NCI-H128 (cell line): ENCODE measurements at regions not wholly inside any gene's neighbourhood (a gene's known extent, or its start where the extent isn't known, plus 50 kb on each side); places are given as distances from the start of the nearest gene placed in this dataset.
"Not testable (repeated sequence)": the region's sequence is repeated elsewhere in the genome, so short reads cannot be mapped to it uniquely, and the experiment has no call there.

Experiments
- DNase-seq: peaks from one replicate; lab custom pipeline; 2025; ENCODE audit not compliant: unreplicated experiment; lab: John Stamatoyannopoulos, UW

DNA sequence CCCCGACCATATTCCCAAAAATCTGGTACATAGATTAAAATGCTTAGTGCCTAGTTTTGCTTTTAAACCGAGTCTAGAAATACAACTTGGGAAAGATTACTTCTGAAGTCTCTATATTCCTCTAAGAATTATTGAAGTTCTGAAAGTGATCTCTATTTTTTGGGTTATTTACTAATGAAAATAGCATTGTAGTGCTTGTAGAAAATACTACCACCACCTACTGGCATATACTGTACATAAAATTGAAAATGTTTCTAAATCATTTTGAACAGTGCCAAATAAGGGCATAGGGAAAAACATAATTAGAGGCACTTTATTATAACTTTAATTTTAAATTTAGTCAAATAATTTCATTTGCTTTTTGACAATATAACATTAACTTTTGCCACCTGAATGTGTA lies 1399.6 kb upstream of the ZEB2 start:
- no peak for DNase-seq

DNA sequence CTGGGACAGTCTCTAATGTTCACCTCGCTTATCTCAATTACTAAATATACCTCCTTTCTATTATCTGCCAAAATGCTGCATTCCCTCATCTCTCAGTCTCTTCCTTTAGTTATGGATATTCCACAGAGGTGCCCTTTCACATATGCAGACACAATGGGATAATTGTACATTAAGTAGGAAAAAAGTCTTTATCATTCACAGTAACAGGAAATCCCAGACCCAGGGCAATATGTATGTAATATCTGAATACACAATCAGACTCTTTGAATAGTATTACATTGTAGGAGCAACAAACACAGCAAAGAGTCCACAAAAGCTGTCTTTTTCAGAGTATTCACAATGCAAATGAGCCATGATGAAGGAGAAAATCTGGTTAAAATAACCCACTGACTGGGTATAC lies 1399.0 kb upstream of the ZEB2 start:
- DNase-seq: no peak

DNA sequence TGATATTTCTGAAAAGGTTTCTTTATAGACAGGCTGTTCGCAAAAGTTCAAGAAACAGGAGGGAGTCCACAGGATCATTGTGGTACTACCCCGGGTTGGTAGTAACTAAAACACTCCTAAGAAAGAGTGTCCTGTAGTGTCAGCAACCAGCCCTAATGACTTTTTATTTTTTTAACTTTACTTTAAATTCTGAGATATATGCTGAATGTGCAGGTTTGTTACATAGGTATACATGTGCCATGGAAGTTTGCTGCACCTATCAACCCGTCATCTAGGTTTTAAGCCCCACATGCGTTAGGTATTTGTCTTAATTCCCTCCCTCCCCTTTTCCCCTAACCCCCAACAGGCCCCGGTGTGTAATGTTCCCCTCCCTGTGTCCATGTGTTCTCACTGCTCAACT lies 1396.9 kb upstream of the ZEB2 start:
- no peak for DNase-seq

DNA sequence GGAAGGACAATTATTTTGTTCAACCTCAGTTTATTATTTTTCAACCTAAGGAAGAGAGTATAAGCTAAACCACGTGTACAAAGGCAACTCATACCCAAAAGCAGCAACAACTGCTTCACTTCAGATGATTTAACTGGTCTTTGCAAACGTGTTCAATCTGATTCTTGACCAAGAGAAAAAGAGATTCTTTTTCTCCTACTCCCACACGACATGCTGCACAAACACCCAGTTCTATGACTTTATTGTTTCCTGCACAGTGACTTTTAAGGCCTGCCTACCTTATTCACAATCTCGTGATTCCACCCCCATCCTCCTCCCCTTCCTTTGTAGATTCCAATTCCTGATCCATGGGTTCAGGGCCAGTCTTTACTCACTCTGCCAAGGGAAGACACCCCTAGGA lies 1394.8 kb upstream of the ZEB2 start:
- no peak for DNase-seq

DNA sequence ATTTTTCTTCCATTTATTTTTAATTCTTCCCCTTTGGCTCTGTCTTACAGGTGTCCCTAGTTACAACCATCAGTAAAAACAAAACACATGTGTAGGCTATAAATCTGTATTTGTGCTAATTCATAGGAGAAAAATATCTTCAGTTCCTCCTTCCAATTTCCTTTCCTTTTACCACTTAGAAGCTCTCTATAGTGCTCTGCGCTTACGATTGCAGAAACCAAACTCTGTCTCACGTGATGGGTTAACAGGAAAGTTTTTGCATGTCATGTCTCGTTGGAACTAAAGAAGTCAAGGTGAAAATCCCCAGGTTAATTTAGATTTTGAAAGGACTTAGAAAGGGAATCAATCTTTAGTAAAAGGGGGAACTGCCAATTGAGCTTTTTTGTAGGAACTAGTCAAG lies 1390.5 kb upstream of the ZEB2 start:
- DNase-seq: no peak

DNA sequence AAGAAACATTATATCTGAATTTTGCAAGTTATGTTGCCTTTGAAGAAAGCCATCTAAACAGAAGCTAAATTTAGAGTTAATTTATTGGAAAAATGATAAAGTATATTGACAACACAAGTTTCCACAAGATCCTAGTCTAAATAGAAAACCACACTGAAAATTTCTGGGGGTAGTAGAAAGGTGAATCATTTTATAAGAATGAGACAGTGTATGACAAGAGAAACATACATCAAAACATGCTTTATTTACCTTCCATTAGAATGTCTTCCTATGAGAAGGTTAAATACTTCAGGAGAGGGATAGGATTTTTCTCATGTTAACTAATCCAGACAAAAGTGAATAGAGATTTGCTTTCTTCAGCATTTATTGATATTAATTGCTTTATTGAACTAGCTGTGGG lies 1389.8 kb upstream of the ZEB2 start:
- no peak for DNase-seq

DNA sequence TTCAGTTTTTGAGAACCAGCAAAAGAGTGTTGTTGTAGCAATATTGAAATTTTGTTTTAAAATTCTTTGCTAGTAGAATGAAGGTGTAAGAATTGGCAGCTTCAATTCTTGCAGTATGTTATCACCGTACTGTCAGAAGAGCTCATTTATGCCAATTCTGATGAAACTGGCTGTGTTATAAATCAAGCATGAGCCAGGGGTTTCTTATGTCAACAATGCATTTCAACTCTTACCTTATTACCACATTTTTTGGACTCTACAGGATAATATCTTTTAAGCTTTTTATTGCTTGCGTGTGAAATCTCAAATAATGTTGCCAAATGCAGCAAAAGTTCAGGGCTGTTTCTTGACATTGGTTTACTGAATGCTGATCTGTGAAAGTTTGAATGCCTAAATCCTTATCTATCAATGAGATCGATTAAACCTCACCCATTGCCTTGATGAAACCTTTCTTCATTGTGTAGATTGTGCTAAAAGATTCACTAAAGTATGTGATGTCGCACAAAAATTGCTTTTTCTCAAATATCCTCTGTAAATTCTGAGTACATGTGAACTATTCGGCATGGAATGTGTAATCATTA lies 1389.3 kb upstream of the ZEB2 start:
- no peak for DNase-seq

DNA sequence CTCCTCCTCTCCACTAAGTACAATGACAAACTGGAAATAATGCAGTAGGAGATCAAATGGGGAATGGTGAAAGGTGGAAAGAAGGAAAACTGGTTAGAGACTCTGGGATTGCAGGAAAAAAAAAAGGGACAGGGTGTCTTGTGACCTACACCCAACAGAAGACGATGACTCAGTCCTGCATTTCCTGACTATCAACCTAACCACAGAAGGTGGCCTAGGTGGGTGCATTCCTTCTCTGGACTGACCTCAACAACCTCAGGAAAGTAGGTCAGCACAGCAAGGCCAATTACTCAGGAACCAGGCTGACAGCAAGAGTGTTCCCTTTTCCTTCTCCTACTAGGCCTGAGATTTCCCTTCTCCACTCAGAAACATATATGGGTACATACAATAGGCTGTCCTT lies 1386.4 kb upstream of the ZEB2 start:
- no peak for DNase-seq

DNA sequence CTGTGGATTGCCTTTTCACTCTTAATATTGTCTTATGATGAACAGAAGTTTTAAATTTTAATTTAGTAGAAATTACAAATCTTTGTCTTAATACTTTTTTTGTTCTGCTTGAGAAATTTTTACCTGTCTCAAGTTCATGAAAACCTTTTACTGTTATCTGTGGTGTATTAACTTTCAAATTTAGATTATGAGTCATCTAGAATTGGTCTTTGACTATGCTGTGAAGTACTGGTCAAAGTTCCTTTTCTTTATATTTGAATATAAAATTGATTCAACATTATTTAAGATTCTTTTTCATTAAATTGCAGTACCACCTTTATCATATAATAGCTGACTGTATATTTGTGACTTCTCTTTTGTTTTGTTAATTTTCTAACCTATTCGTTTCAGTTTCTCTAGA lies 1385.5 kb upstream of the ZEB2 start:
- DNase-seq: no peak

DNA sequence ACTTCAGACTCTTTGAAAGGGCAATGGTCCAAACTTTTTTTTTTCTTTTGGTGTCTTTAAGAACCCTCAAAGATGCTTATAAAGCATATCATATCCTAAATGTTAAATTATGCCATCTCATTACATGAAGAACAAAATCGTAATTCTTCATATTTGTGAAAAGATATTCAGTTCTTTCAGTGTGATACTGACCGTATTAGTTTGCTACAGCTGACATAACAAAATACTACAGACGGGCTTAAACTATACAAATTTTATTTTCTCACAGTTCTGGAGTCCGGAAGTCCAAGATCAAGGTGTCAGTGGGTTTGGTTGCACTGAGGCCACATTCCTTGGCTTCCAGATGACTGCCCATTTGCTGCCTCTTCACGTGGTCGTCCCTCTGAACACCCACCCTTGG lies 1377.2 kb upstream of the ZEB2 start:
- no peak for DNase-seq

DNA sequence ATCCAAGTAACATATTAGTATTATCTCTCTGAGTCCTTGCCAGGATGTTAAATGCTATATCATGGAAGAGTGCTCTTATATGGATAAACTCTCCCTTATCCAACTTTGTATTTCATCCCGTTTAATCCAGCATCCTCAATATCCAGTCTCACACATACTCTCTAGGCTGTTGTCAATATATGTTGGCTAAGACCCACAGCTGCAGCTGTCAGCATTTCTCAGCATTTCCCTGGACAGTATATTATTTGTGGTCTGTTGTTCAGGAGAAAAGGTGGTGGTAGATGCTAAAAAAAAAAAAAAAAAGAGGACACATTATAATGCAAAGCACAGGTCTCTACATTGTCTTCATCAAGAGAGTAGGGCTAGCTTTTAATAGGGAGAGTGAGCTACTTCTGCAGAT lies 1368.0 kb upstream of the ZEB2 start:
- no peak for DNase-seq

DNA sequence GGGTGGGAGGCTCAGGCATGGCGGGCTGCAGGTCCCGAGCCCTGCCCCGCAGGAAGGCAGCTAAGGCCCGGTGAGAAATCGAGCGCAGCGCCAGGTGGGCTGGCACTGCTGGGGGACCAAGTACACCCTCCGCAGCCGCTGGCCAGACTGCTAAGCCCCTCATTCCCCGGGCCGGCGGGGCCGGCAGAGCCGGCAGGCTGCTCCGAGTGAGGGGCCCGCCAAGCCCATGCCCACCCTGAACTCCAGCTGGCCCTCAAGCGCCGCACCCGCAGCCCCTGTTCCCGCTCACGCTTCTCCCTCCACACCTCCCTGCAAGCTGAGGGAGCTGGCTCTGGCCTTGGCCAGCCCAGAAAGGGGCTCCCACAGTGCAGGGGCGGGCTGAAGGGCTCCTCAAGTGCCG lies 1361.1 kb upstream of the ZEB2 start:
- not testable (repeated sequence) for DNase-seq

DNA sequence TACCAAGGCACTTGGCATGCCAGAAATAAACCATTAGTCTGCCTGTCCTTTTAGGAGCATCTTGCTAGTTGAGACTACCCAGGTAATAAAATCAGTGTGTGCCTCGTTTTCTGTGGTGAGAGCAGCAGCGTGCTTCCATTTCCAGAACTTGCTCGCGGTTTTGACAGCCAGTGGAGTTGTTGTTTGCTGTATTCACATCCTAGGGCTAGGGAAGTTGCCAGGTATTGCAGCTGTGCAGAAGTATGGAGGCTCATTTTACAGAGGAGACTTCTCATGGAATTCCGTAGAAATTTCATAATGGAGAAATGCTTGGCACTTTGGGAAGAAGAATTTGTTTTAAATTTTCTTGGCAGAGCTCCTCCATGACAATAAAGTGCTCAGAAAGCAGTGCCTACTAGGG lies 1355.1 kb upstream of the ZEB2 start:
- DNase-seq: no peak

DNA sequence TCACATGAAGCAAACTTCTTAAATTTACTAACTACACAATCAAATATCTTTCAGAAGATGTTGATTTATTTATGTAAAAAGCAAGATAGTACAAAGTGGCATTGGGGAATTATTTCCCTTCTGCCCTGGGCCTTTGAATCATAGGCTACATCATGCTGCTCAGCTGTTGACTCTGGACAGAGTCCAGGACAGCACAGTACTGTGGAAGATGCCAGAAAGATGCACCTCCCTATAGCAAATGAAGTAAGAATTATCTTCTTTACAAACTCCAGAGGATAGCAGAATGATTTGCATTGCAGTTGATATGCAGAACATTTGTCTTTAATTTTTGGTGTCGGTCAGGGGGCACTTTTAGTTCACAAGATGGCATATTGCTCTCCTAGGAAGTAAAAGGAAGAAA lies 1354.5 kb upstream of the ZEB2 start:
- no peak for DNase-seq

DNA sequence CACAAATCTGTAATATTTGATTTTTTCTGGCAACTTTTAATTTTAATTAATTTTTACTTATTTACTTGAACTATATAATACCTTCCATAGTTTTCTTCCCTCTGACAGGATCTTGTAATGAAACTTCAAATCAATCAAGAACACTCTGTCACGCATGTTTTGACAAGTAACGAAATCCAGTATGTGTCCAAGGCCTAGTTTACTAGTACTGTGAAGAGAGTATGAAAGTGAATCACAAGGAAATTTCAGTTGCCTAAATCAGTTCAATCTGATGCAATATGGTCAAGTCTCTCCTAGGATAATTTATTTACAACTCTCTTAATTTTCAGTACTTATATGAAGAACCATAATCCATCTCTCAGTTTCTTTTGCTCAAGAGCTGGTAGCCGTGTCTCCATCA lies 1344.6 kb upstream of the ZEB2 start:
- no peak for DNase-seq

DNA sequence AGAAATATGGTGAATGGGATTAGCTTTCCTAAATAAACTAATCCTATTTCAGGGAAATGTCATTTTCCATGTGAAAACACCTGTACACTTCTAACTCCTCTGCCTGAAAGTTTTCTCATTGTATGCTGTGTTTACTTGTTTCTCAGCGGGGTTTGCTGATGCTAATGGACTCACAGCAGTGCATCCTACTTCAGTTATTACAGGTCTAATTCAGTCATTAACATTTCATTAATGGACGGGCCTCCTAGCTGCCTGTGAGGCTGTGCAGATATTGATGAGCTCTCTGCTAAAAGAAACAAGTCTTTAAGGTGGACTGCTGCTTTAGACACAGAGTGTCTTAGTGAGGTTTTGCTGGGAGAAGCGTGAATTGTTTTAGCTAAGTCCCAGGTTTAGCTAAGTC lies 1342.0 kb upstream of the ZEB2 start:
- peak; percentile 4 for DNase-seq

DNA sequence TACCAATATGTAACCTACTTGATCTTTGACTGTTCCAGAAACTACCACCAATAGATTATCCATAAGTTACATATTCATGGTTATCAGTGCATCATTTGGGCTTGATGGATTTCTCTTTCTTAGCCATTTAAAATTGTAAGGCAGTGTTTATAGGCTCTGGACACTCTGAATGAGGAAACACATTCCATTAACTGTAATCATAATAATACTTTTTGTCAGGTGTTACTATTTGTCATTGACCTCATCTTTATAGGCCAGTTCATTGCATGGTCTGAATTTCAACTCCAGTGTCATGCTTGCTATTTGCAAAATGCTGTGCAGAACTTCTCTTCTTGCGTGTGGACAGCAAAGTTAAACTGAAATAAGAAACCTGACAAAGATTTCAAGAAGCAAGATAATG lies 1340.2 kb upstream of the ZEB2 start:
- no peak for DNase-seq

DNA sequence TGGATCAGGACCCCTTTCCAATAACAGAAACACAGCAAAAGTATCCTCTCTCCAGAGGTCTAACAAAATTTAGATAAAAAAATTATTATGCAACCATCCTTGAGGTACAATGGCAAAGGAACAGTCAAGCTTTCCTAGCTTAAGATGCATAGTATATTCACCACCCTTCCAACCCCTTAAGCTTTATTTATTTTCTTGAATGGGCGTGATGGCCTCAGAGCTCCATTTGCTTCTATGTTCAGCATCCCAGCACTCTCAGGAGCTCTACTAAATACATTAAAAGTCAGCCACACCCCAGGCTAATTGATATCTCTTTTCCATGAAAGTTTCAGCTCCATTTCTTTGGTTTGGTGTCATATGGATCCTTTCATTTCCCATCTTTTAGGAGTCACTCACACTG lies 1335.2 kb upstream of the ZEB2 start:
- no peak for DNase-seq

DNA sequence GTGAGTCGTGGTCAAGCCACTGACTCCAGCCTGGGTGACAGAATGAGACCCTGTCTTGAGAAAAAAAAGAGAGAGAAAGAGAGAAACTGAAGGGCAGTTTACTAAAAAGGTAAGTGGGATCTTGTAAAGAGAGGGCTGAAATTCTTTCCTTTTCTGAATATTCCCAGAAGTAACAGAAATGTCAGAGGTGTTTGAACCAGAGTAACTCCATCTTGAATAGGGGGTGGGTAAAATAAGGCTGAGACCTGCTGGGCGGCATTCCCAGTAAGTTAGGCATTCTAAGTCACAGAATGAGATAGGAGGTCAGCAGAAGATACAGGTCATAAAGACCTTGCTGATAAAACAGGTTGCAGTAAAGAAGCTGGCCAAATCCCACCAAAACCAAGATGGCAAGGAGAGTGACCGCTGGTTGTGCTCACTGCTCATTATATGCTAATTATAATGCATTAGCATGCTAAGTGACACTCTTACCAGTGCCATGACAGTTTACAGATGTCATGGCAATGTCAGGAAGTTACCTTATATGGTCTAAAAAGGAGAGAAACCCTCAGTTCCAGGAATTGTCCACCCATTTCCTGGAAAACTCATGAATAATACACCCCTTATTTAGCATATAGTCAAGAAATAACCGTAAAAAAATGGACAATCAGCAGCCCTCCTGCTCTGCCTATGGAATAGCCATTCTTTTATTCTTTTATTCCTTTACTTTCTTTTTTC lies 1334.3 kb upstream of the ZEB2 start:
- DNase-seq: no peak

DNA sequence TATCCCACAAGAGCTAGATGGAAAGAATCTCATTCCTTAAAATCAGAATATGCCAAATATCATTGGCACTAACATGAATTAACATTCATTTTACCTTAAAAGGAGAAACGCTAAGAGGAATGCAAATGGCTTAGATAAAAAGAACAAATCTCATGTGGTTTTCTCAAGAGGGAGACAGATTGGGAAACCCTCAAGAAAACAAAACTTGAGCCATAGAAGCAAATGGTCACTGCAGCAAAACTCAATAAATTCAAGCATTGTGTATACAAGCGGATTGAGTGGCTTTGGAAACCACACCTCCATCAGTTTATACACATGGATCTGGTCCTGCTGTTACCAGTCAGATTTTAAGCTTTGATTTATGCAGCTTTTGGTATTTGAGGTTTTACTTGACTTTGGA lies 1331.8 kb upstream of the ZEB2 start:
- DNase-seq: no peak

DNA sequence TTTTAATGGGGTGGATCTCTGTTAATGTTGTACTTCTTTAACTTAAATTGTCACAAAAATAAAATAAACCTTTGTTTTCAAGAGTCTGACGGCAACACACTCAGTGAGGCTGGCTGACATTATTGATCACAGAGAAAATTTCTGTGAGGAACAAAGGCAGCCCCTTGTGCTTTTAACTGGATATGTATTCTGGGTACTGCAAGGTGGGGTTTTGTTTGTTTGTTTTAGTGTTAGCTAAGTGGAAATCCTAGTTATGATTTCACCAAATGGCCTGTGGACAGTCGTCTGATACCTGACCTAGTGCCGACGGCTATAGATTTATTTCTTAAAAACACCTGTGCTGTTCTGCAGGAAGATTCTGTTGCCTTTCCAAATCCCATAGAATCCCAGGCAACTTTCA lies 1329.5 kb upstream of the ZEB2 start:
- DNase-seq: peak; percentile 2

DNA sequence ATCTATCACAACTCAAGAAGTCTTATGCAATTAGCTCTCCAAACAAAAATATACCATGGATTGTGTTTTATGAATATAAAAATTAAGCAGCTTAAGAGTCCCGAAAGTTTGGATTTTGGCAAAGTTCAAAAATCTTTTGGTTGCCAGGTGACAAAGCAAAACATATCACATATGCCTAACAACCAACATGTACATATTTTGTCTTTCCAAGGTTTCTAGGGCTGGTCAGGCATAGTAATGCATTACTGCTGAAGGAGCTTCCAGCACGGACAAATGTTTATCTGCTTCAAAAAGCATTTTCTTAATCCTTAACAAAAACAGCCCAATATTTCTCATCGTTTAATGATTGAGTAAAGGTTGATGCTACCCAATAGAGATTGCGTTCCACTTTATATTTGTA lies 1327.1 kb upstream of the ZEB2 start:
- DNase-seq: no peak

DNA sequence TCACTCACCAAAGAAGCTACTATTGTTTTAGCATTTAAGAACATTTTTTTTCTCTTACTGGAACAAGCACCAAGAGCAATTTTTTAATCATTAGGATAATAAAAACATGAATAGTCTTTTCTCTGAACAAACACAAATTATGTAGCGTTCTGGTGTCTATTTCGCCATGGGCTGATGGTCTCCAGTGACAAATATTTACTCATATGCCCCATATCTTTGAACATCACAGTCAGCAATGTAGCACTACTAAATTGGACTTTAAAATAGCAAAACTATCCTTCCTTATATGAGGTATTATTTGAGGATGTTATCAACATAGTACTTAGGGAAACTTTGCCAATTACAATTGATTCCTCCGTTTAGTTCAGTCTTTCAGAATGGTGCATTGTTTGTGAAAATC lies 1326.0 kb upstream of the ZEB2 start:
- DNase-seq: no peak
